Osteoblast (primary cell): ENCODE measurements at regions not wholly inside any gene's neighbourhood (a gene's known extent, or its start where the extent isn't known, plus 50 kb on each side); places are given as distances from the start of the nearest gene placed in this dataset.

Experiments
- DNase-seq: peaks from one replicate; pipeline ENCODE4 v3.0.0; 2011; ENCODE audit warnings: low spot score, mixed read lengths; ENCODE audit not compliant: insufficient read length; ENCODE audit errors: missing footprints
- H2AFZ ChIP-seq: 2 replicates; pipeline ENCODE4 v1.6.0; 2011; ENCODE audit warnings: mild to moderate bottlenecking, low read length
- H3K27ac ChIP-seq: 2 replicates; pipeline ENCODE4 v1.5.1; 2011; ENCODE audit warnings: mild to moderate bottlenecking, low read depth, low read length, moderate library complexity
- H3K27me3 ChIP-seq: 2 replicates; pipeline ENCODE4 v1.6.0; 2012; ENCODE audit warnings: mild to moderate bottlenecking, control low read depth, inconsistent platforms, low read length, moderate library complexity; ENCODE audit not compliant: insufficient read depth
- H3K36me3 ChIP-seq: 2 replicates; pipeline ENCODE4 v1.5.1; 2011; ENCODE audit warnings: mild to moderate bottlenecking, low read length, control low read depth, moderate library complexity; ENCODE audit not compliant: insufficient read depth
- H3K4me1 ChIP-seq: 2 replicates; pipeline ENCODE4 v1.5.1; 2011; ENCODE audit warnings: mild to moderate bottlenecking, low read length, control low read depth, moderate library complexity; ENCODE audit not compliant: insufficient read depth
- H3K4me2 ChIP-seq: 2 replicates; pipeline ENCODE4 v1.6.0; 2011; ENCODE audit warnings: mild to moderate bottlenecking, low read length; ENCODE audit not compliant: insufficient read depth
- H3K4me3 ChIP-seq: fragments of 200-600 bp; sonication (generic); 3 replicates; pipeline ENCODE4 v1.5.1; 2012; ENCODE audit warnings: mild to moderate bottlenecking, low read length, inconsistent platforms; ENCODE audit not compliant: insufficient read depth
- H3K79me2 ChIP-seq: 2 replicates; pipeline ENCODE4 v1.6.0; 2012; ENCODE audit warnings: mild to moderate bottlenecking, low read length, control low read depth, inconsistent platforms; ENCODE audit not compliant: insufficient read depth
- H3K9me3 ChIP-seq: 2 replicates; pipeline ENCODE4 v1.5.1; 2011; ENCODE audit warnings: low read depth, low read length, control low read depth
- H4K20me1 ChIP-seq: 2 replicates; pipeline ENCODE4 v1.6.0; 2012; ENCODE audit warnings: mild to moderate bottlenecking, low read length, control low read depth; ENCODE audit not compliant: insufficient read depth
- CTCF ChIP-seq: IDR thresholded peaks from 2 replicates; pipeline ENCODE4 v1.5.1; 2011; ENCODE audit warnings: mild to moderate bottlenecking, low read depth, low read length, moderate library complexity; ENCODE audit errors: extremely low read depth

GRCh38 chr4:45530498-45530897, 593.4 kb downstream of the GABRG1 start:
- H3K27ac ChIP-seq: no peak overlapping the region

GRCh38 chr4:45527160-45527559, 596.7 kb downstream of the GABRG1 start:
- no peak for DNase-seq
- no peak overlapping the region for H3K4me2 ChIP-seq
- H3K9me3 ChIP-seq: no peaks in the 10 kb centered on the region
- H3K79me2 ChIP-seq: no peaks in the 10 kb centered on the region
- no peaks in the 10 kb centered on the region for H3K27me3 ChIP-seq
- H3K4me3 ChIP-seq: no peak overlapping the region
- H4K20me1 ChIP-seq: no peaks in the 10 kb centered on the region
- H3K36me3 ChIP-seq: no peaks in the 10 kb centered on the region
- no peaks in the 10 kb centered on the region for H3K4me1 ChIP-seq
- no peak overlapping the region for H3K27ac ChIP-seq
- H2AFZ ChIP-seq: no peak overlapping the region
- no peak for TF ChIP-seq CTCF

More at GRCh38 chr4:45530498-45530897, 593.4 kb downstream of the GABRG1 start:
- H3K36me3 ChIP-seq: no peaks in the 10 kb centered on the region
- H2AFZ ChIP-seq: no peak overlapping the region
- no peaks in the 10 kb centered on the region for H3K9me3 ChIP-seq
- no peak for DNase-seq
- TF ChIP-seq CTCF: no peak
- no peak overlapping the region for H3K4me2 ChIP-seq
- H3K79me2 ChIP-seq: no peaks in the 10 kb centered on the region
- no peaks in the 10 kb centered on the region for H3K27me3 ChIP-seq
- no peak overlapping the region for H3K4me3 ChIP-seq
- H4K20me1 ChIP-seq: no peaks in the 10 kb centered on the region
- no peaks in the 10 kb centered on the region for H3K4me1 ChIP-seq

GRCh38 chr4:45518832-45519231, 605.0 kb downstream of the GABRG1 start:
- no peak for DNase-seq
- Histone ChIP-seq H4K20me1 (no peaks in the 10 kb centered on the region), H3K4me1 (no peaks in the 10 kb centered on the region)

GRCh38 chr4:45502471-45502870, 621.4 kb downstream of the GABRG1 start:
- Histone ChIP-seq H3K27me3 (no peaks in the 10 kb centered on the region), H3K9me3 (no peaks in the 10 kb centered on the region), H2AFZ (no peak overlapping the region), H4K20me1 (no peaks in the 10 kb centered on the region), H3K4me1 (no peaks in the 10 kb centered on the region), H3K36me3 (no peaks in the 10 kb centered on the region), H3K4me2 (no peak overlapping the region), H3K4me3 (no peak overlapping the region), H3K79me2 (no peaks in the 10 kb centered on the region), H3K27ac (no peak overlapping the region)
- no peak for DNase-seq
- TF ChIP-seq CTCF: no peak

More at GRCh38 chr4:45518832-45519231, 605.0 kb downstream of the GABRG1 start:
- no peak overlapping the region for H2AFZ ChIP-seq
- no peak overlapping the region for H3K27ac ChIP-seq
- no peaks in the 10 kb centered on the region for H3K79me2 ChIP-seq
- H3K4me3 ChIP-seq: no peak overlapping the region
- TF ChIP-seq CTCF: no peak
- no peaks in the 10 kb centered on the region for H3K36me3 ChIP-seq
- H3K4me2 ChIP-seq: no peak overlapping the region
- no peaks in the 10 kb centered on the region for H3K9me3 ChIP-seq
- no peaks in the 10 kb centered on the region for H3K27me3 ChIP-seq
